GM12891 (cell line): ENCODE measurements at regions not wholly inside any gene's neighbourhood (a gene's known extent, or its start where the extent isn't known, plus 50 kb on each side); places are given as distances from the start of the nearest gene placed in this dataset.

ENCODE experiments used
- POLR2A ChIP-seq: IDR thresholded peaks from 2 replicates; pipeline ENCODE4 v1.6.1; 2011; ENCODE audit warnings: low read depth, low read length, control low read depth
- TAF1 ChIP-seq: IDR thresholded peaks from 2 replicates; pipeline ENCODE4 v1.6.1; 2011; ENCODE audit warnings: low read depth, low read length, control low read depth

DNA sequence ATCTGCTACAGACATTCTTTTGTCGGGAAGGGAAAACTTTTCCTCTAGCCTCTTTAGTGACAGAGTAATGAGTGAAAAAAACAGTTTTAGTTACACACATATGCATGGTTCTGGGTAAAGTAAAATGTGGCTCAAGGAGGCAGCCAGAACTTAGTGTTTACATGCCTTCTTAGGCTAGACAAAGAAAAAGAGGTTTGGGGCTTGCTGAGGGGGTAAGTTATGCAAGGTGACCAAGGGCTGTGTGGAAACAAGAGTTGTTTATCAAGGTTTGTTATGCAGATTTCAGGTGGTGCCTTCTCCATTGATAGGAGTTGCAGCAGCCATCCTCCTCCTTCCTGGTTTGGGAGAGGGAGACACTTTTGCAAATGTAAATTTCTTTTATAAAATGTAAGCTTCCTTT lies 66.5 kb upstream of the RAB3GAP2 start:
- TF ChIP-seq TAF1 = no peak
- TF ChIP-seq POLR2A = no peak
